Endothelial cell (in vitro differentiated cells): ENCODE measurements at regions not wholly inside any gene's neighbourhood (a gene's known extent, or its start where the extent isn't known, plus 50 kb on each side); places are given as distances from the start of the nearest gene placed in this dataset.

Experiments
- DNase-seq: peaks from one replicate; pipeline ENCODE4 v3.0.0; 2021; ENCODE audit warnings: low spot score
- H3K27ac Mint-ChIP-seq: one replicate; pipeline ENCODE4 v1.8.0; 2021; ENCODE audit warnings: mixed read lengths, inconsistent platforms; ENCODE audit not compliant: unreplicated experiment
- H3K27me3 Mint-ChIP-seq: one replicate; pipeline ENCODE4 v1.8.0; 2021; ENCODE audit warnings: mild to moderate bottlenecking, moderate library complexity, mixed read lengths, inconsistent platforms; ENCODE audit not compliant: unreplicated experiment
- H3K36me3 Mint-ChIP-seq: one replicate; pipeline ENCODE4 v1.8.0; 2021; ENCODE audit warnings: mild to moderate bottlenecking, low read depth, mixed read lengths, inconsistent platforms; ENCODE audit not compliant: unreplicated experiment
- H3K4me1 Mint-ChIP-seq: one replicate; pipeline ENCODE4 v1.8.0; 2021; ENCODE audit warnings: mild to moderate bottlenecking, mixed read lengths, inconsistent platforms; ENCODE audit not compliant: unreplicated experiment
- H3K4me3 Mint-ChIP-seq: one replicate; pipeline ENCODE4 v1.8.0; 2021; ENCODE audit warnings: mild to moderate bottlenecking, mixed read lengths, inconsistent platforms; ENCODE audit not compliant: unreplicated experiment
- H3K9me3 Mint-ChIP-seq: one replicate; pipeline ENCODE4 v1.8.0; 2021; ENCODE audit warnings: mixed read lengths, inconsistent platforms; ENCODE audit not compliant: unreplicated experiment
- TF ChIP-seq, protein P1 (sequence below): fragments of 200-600 bp; sonication (generic); IDR thresholded peaks from one replicate; pipeline ENCODE4 v1.5.0; 2021; ENCODE audit warnings: antibody characterized with exemption; ENCODE audit not compliant: unreplicated experiment

DNA sequence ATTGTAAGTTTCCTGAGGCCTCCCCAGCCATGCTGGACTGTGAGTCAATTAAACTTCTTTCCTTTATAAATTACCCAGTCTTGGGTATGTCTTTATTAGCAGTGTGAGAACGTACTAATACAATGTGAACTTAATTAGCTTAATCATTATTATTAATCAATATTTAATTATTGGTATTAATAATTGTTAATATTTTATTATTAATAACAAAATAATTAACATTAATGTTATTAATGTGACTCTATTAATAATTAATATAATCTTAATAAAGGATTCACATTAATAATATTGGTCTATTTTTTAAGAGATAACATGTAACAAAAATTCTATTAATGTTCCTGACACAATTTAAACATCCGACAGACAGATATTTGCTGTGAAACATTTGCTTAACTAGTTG is 164.9 kb upstream of the ATF7IP start:
- no peaks in the 10 kb centered on the region for H3K4me1 Mint-ChIP-seq
- no peak overlapping the region for H3K27ac Mint-ChIP-seq
- H3K36me3 Mint-ChIP-seq, result no peaks in the 10 kb centered on the region
- no peak for DNase-seq
- no peak overlapping the region for H3K4me3 Mint-ChIP-seq
- H3K9me3 Mint-ChIP-seq, result no peaks in the 10 kb centered on the region
- H3K27me3 Mint-ChIP-seq, result no peaks in the 10 kb centered on the region
- TF ChIP-seq, protein P1, sequence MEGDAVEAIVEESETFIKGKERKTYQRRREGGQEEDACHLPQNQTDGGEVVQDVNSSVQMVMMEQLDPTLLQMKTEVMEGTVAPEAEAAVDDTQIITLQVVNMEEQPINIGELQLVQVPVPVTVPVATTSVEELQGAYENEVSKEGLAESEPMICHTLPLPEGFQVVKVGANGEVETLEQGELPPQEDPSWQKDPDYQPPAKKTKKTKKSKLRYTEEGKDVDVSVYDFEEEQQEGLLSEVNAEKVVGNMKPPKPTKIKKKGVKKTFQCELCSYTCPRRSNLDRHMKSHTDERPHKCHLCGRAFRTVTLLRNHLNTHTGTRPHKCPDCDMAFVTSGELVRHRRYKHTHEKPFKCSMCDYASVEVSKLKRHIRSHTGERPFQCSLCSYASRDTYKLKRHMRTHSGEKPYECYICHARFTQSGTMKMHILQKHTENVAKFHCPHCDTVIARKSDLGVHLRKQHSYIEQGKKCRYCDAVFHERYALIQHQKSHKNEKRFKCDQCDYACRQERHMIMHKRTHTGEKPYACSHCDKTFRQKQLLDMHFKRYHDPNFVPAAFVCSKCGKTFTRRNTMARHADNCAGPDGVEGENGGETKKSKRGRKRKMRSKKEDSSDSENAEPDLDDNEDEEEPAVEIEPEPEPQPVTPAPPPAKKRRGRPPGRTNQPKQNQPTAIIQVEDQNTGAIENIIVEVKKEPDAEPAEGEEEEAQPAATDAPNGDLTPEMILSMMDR, result no peak

- no peak for DNase-seq
These were observed 164.2 kb upstream of the ATF7IP start for GRCh38 chr12:14201291-14201690.

DNA sequence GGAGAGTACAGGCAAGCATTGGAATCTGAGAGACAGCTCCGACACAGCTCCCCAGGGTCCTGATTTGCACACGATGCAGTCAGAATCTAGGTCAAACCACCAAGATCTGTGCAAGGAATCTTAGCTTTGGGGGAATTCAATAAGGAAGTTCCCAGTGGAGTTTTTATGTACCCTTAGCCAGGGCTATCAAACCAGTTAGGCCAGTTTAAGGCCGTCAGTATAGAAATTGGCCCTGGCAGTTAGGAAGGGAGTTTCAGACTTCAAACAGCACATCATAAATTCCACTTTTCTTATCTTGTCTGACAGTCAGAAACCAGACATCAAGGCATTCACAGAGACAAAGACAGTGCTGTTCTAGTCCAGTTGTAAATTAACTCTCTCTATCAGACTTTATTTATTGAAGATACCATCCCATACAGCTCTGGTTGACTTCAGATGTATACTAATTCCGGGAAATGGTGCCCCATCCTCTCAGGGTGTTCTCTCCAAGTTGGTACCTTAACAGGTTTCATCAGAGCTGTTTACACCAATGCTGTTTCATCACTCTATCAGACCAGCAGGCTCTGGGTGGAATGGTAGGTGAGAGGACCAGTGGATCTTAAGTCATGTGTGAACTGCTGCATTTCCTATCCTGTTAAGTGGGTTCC is 157.5 kb upstream of the ATF7IP start:
- no peak for DNase-seq
- no peak overlapping the region for H3K27ac Mint-ChIP-seq

More at GRCh38 chr12:14201291-14201690, 164.2 kb upstream of the ATF7IP start:
- TF ChIP-seq, protein P1, result no peak
- H3K4me3 Mint-ChIP-seq, result no peak overlapping the region
- no peak overlapping the region for H3K27ac Mint-ChIP-seq
- H3K9me3 Mint-ChIP-seq, result no peaks in the 10 kb centered on the region
- H3K36me3 Mint-ChIP-seq, result no peaks in the 10 kb centered on the region
- H3K27me3 Mint-ChIP-seq, result peaks cover under 1% of the 10 kb centered on the region
- H3K4me1 Mint-ChIP-seq, result no peaks in the 10 kb centered on the region

DNA sequence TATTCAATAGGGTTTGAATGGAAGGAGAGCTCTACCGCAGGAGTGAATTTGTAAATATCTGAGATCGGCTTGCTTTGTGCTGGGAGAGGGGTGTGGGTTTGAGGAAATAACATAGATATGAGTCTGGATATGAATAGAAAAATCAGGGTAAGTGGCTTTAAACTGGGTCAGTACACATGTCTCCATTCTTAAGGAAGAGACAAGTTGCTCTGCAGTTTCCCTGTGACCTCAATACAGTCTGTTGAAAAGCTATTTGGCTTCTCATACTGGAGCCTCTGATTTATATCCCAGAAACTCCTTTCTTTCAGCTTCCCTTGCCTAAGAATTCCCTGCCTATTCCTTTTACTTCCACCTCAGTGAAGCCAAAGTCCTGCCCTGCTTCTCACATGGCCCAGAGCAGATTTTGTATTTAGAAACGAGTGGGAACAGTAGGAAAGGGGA is 153.5 kb upstream of the ATF7IP start:
- no peaks in the 10 kb centered on the region for H3K4me1 Mint-ChIP-seq
- TF ChIP-seq, protein P1, result no peak
- no peak for DNase-seq
- no peak overlapping the region for H3K27ac Mint-ChIP-seq
- H3K36me3 Mint-ChIP-seq, result no peaks in the 10 kb centered on the region
- H3K4me3 Mint-ChIP-seq, result no peak overlapping the region
- H3K9me3 Mint-ChIP-seq, result no peaks in the 10 kb centered on the region
- H3K27me3 Mint-ChIP-seq, result no peaks in the 10 kb centered on the region

More for the DNA sequence above, 157.5 kb upstream of the ATF7IP start:
- Mint-ChIP-seq H3K27me3 (peaks cover 2% of the 10 kb centered on the region), H3K4me1 (no peaks in the 10 kb centered on the region), H3K9me3 (no peaks in the 10 kb centered on the region), H3K36me3 (no peaks in the 10 kb centered on the region), H3K4me3 (no peak overlapping the region)
- TF ChIP-seq, protein P1, result no peak

- H3K27me3 Mint-ChIP-seq, result no peaks in the 10 kb centered on the region
- no peaks in the 10 kb centered on the region for H3K9me3 Mint-ChIP-seq
- no peaks in the 10 kb centered on the region for H3K4me1 Mint-ChIP-seq
- H3K36me3 Mint-ChIP-seq, result no peaks in the 10 kb centered on the region
- H3K4me3 Mint-ChIP-seq, result no peak overlapping the region
- DNase-seq, result no peak
- TF ChIP-seq, protein P1, result no peak
- H3K27ac Mint-ChIP-seq, result no peak overlapping the region
These were observed 151.9 kb upstream of the ATF7IP start for GRCh38 chr12:14213542-14213941.
